ENCODE measurements at regions not wholly inside any gene's neighbourhood (a gene's known extent, or its start where the extent isn't known, plus 50 kb on each side); places are given as distances from the start of the nearest gene placed in this dataset.

DNA sequence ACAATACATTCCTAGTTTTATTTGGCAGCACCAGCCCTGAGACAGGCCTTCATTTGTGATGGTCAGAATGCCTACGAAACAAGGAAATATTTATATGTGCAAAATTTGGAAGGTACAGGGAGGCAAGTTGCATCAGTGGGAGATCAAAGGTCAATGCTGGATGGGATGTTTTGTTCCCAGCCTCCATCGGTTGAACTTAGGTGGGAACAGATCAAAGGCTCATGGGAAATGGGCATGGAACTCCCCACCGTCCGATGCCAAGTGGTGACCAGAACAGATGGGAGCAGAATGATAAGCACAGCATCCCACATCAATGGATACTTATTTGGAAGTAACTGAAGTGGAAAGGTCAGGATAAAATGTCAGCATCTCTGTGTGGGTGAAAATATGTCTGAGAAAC lies 177.7 kb upstream of the TNFAIP3 start:
- DNase-seq (ENCODE audit: low read depth) = no peak

DNA sequence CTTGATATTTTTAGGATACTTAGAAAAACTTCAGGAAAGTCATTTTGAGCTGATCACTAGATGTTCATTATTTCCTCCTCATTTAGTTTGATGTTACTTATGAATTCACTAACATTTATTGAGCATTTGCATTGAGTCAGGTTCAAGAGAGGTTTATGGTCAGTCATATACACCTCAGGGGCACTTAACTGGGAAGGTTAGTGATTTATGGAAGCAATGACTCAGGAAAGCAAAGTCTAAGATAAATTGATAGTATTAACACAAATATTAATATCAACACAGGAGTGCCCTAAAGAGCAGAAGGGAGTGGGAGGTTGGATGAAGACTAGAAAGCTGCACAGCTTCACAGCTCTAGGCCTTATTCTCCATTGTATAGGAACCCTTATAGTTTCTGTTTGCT lies 177.0 kb upstream of the TNFAIP3 start:
- DNase-seq (ENCODE audit: low read depth) = no peak

DNA sequence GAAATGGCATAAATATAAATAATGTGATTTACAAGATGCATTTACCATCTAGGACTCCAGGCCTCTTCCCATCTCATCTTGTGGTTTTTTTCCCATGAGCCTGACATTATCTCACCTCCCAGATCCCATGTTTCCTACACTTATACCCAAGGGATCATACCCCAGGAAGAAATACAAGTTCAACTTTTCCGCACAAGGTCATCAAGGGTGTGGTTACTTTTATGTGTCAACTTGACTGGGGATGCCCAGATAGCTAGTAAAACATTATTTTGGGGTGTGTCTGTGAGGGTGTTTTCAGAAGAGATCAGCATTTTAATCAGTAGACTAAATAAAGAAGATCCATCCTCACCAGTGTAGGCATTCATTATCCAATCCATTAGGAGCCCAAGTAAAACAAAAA lies 176.3 kb upstream of the TNFAIP3 start:
- no peak for DNase-seq (ENCODE audit: low read depth)

DNA sequence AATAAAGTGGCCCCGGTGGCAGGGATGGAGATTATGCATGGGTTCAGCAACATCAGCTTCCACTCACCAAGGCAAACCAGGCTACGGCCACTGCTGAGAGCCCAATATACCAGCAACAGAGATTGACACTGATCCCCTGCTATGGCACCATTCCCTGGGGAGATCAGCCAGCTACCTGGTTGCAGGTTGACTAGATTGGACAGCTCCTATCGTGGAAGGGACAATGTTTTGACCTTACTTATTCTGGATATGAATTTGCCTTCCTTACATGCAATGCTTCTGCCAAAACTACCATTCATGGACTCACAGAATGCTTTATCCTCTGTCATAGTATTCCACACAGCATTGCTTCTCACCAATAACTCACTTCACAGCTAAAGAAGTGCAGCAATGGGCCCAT lies 174.8 kb upstream of the TNFAIP3 start:
- no peak for DNase-seq (ENCODE audit: low read depth)

DNA sequence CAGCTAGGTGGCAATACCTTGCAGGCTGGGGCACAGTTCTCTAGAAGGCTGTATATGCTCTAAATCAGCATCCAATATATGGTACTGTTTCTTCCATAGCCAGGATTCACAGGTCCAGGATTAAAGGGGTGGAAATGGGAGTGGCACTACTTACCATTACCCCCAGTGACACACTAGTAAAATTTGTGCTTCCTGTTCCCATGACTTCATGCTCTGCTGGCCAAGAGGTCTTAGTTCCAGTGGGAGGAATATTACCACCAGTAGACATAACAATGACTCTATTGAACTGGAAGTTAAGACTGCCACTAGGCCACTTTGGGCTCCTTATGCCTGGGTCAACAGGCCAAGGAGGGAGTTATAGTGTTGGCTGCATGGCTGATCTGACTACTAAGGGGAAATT lies 174.3 kb upstream of the TNFAIP3 start:
- peak; percentile 88 for DNase-seq (ENCODE audit: low read depth)

DNA sequence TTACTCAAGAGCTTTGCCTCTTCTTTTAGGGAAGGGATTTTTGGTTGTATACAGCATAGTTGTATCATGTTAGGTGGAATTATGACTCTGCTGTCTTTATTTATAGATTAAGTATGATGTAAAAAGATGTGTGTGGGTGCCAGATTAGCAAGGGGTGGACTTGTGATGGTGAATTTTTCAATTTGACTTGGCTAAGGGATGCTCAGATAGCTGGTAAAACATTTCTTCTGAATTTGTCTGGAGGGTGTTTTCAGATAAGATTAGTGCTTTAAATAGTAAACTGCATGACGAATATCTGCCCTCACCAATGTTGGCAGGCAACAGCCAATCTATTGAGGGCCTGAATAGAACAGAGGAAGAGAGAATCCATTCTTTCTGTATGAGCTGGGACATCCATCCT lies 173.3 kb upstream of the TNFAIP3 start:
- DNase-seq (ENCODE audit: low read depth) = no peak

DNA sequence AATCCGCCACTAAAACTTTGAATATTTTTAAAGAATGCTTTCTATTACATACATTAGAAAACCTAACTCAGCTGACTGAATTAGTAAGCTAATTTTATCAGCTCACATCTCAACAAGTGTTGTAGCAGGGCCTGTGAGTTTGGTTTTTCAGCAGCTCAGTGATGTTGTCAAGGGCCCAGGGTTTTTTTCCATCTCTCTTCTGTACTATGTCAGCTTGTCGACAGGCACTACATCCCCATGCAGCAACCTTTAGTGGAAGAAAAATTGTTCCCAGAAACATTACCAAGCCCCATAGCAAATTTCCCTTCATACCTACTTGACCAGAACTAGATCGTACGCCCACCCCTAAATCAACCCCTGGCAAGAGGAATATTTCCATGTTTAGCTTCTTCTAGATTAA lies 170.3 kb upstream of the TNFAIP3 start:
- DNase-seq (ENCODE audit: low read depth) = no peak

DNA sequence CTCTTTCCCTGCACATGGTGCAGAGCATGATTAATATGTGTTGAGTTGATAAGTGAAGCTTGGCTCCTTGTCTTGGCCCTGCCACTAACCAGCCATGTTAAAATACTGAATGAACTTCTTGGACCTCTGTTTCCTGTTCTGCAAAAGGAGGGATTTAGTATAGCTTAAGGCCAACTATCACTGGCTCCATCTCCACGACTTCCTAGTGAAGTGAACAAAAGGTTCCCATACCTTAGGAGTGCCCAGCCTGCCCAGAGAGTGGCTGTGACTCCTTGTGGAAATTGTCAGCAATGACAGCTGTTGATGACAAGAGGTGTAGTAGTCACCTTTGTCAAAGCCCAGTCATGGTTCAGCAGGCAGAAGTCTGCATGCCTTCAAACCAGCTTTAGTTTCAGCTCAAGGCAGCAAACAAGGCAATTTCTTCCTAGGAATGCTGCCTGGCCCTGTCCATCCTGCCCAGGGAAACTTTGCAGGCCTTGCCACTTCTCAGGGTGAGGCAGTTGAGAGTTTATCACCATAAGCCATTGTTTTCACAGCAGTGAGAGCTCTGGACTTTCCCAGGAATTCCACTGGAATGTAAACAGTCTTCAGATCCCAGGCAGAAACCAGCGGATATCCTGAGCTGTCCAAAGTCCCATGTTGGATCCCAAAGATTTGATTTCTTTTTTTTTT lies 169.7 kb upstream of the TNFAIP3 start:
- DNase-seq (ENCODE audit: low read depth) = peak; percentile 82

DNA sequence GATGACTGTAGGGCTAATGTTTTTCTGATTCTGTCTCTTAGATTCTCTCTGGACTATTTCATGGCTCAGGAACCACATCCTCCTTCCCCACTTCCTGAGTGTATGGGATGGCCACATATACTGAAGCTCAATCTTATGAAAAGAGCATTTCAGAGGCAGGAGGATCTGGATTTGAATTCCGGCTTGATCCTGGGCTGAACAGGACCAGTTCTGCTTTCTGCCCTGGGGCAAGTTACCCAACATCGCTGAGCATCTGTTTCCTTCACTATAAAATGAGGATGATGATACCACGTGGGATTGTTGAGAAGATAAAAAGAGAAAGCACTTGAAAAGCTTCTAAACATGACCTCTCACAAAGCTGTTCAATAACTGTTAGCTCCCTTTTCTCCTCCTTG lies 168.4 kb upstream of the TNFAIP3 start:
- DNase-seq (ENCODE audit: low read depth) = peak; percentile 67

DNA sequence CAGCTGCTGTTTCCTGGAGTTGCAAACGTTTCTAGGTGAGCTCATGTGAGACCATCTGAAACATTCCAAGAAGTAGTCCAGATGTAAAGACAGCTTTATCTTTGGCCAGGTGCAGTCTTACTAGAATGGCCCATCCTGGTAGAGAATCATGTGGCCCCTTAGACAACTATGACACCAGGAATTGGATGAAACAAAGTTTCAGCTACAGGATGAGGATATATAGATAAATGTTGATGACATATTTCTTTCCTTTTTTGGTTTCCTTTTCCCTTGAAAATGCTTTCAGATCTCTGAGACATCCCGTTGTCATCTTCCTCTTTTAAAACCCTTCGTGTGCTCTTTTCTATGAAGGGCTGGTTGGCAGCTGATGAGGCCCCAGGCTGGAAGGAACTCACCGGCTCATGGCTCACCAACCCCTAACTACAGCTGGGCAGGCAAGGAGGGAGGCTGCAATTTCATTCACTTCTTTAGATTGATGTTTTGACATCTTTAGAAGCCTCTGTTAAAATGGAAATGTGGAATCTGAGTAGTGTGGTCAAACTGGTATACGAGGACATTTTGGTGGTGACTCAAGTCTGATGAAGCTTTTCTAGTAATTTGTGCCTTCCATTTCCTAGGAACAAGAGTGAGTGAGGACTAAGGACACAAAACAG lies 167.9 kb upstream of the TNFAIP3 start:
- peak; percentile 60 for DNase-seq (ENCODE audit: low read depth)

DNA sequence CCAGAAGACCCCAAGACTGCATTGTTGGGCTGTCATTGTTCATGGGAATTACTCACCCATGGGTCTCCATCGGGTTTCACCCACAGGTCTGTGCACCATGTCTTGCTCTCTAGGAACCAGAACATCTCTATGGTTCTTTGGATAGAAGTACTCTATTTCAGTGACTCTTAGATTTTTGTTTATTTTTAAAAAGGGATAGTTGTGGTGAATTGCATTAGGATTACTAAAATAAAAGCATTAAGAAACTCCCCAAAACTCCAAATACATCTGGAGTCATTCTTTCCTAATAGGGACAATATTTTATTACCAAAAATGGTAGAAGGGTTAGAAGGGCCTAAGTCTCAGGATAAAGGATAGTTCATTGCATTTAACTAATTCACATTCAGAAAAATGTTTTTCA lies 166.9 kb upstream of the TNFAIP3 start:
- no peak for DNase-seq (ENCODE audit: low read depth)

DNA sequence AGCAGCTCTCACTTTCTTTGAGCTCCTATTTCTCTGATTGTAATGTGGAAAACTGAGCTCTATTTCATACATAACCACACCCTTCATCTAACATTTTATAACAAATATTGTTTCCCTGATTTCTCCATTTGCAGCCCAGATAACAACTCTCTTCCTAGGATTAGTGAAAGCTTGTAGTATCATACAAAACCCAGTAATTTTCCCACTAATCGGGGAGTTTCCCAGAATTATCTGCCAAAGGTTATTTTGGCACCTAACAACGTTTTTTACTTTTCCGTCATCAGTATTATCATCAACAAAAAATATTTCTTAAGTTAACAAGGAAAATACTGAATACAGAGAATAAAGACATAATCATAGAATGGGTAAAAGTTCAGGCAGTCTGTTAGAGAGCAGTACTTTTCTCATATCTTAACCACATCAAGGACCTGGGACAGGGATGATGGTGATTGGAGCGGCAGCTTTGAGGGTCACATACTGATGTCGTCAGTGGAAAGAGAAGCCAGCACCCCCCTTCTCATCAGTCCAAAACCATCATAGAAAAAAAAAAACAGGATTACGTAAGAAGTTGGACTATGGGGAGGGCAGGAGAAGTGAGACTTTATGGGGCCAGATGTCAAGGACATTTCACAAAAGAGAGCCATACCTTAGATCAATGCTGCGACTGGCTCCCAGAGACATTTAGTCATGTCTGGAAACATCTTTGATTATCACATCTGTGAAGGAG lies 166.1 kb upstream of the TNFAIP3 start:
- no peak for DNase-seq (ENCODE audit: low read depth)

DNA sequence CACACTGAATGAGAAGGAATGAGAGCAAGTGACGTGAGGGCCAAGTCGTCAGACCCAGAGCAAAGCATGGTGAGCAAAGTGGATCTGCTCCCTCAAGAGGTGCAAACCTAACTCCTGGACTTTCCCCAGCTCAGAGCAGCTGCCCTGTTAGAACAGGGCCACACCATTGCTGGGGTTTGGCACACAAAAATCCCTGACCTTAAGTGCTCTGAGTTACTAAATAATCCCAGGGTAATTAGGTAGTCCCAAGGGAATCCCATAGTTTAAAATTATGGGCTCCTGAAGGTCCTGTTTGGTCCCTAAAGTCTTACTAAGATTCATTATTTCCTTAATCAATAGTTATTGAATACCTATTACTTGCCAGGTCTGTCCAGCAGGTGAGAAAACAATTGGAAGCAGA lies 165.1 kb upstream of the TNFAIP3 start:
- DNase-seq (ENCODE audit: low read depth) = no peak

DNA sequence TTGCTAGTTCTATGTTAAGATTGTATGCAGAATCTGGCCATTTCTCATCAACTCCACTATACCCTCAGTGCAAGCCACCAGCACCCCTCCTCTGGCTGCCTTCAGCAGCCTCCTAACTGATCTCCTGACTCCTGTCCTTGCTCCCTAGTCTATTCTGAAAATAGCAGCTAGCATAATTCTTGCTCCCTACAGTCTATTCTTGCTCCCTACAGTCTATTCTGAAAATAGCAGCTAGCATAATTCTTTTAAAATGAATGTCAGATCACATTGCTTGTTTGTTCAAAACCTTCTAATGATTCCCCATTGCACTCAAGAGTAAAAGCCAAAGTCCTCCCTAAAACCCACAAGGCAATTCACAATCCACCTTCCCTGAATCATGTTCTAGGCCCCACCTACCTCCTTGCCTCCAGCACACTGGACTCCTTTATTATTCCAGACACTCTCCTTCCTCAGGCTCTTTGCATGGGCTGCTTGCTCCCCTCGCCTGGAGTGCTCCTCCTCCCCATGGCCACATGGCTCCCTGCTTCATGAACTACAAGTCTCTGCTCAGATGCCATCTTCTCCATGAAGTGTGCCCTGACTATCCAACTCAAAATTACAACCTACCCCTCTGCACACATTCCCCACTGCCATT lies 164.2 kb upstream of the TNFAIP3 start:
- no peak for DNase-seq (ENCODE audit: low read depth)

DNA sequence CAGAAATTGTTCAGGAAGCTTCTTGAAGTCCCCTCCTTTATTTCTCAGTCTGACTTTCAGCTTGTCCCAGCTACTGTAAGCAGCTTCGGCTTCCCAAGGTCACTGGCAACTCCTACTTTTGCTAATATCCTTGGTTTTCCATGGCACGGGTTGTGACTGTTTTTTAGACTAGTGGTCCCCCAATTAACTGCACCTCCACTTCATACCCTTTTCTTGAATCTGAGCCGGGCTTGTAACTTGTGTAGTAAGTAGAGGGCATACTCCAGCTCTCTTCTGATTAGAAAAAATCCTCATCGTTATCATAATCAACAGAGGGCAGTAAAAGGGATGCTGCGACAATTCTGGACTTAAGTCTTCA lies 162.3 kb upstream of the TNFAIP3 start:
- no peak for DNase-seq (ENCODE audit: low read depth)

DNA sequence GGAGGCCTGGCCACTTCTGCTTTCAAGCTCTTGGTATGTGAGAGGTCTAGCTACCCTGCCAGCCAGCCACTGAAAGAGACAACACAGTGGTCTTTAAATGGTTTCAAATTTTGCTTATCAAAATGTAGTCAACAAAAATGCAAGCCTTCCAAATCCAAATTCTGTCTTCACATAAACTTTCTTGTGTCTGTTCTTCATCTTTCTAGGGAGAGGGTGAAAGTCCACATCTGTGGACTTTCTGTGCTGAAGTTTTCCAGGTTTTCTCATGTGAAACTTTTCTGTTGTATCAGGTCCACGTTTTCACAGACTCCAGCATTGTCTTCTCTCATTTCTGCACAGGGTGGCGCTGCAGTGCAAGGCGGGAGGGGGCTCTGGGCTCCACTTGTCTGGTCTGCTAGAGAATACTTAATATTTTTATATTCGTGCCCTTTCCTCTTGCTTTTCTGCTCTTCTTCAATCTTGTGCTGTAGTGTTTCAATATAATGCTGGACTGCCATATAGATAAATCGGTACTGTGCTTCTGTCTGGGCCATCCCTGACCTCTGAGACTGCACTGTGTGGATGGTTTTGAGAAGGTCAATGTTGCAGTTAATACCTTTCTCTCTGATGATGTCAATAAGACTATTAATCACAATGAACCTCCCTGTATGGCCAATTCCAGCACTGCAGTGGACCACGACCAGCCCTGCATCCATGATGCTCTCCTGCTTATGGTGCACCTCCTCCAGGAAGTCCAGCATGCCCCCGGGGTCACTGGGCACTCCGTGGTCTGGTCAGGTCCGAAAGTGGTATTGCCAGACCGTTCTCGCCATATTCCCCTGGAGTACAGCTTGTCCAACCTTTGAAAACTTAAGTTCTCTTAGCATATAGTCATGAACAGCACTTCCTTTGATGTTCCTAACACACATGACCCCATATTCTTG lies 161.6 kb upstream of the TNFAIP3 start:
- peak; percentile 62 for DNase-seq (ENCODE audit: low read depth)

DNA sequence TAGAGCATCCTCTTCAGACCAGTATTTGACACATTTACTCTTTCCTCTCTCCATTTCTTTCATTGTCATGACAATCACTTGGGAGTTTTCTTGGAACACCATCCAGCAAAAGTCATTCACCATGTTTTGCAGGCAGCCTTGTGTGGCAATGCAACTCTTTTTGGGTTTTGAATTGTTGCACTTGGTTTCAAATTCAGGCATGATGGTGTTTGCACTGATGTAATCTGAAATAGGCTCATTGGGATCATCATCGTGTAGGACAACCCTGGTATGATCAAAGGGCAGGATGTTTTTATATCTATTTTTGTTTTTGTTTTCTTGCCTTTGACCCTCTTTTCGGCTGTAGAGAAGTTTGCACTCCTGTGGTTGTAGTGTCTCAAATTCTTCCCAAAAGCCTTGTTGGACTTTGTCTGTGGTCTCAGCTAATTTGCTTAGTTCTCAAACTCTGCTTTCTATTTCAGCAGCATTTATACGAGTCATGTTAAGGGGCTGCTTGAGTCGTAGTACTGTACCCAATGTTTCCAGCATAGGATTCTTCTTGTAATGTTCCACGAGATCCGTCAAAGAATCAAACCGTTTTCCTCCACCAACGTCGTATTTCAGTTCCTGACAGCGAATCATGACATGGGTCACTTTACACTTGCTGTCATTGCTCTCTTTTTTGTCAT lies 160.8 kb upstream of the TNFAIP3 start:
- no peak for DNase-seq (ENCODE audit: low read depth)

DNA sequence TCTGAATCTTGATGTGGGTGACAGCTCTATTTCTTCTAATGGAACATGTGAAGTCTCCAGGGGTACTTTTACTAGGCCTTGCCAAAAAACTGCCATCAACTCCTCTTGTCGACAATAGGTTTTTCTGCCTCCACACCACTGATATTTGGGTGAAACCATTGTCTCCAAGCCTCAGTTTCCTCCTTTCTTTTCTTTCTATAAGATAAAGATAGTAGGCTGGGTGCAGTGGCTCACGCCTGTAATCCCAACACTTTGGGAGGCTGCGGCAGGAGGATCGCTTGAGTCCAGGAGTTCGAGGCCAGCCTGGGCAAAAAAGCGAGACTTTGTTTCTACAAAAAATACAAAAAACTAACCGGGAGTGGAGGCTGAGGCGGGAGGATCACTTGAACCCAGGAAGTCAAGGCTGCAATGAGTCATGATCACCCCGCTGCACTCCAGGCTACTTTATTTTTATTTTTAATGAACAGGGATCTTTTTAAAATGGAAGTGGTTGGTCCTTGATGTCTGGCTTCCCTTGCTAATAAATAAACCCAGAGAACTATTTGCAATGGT lies 159.9 kb upstream of the TNFAIP3 start:
- no peak for DNase-seq (ENCODE audit: low read depth)

DNA sequence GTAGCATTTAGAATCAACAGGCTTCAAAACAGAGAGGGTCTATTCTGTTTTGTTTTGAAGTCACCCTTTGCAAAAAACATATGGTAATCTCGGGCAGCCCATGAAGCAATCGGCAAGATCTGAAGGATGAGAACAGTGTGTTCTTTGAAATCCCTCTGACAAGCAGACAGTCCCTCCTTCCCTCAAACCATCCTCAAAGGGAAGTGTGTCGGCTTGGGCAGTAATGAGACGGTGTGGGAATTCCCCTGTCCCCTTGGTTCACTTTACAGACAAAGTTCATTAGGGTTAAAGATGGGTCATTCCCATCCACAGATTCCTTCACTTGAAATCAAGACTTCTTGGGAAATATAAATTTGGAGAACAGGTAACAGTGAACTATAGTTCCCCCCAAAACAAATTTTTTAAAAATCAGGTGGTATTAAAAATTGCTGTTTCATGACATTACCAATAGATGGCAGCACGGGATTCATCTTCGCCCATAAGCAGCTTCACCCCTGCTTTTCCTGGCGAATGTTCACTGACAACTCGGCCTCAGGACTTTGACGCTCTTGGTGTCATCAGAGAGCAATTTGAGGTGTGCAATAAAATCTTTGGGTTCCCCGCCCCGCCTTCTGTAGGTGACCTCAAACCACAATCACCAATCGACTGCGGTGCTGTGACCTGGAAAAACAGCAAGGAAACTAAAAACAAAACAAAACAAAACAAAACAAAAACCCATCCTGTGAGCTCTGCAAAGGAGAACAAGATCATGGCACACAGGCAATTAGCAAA lies 159.3 kb upstream of the TNFAIP3 start:
- DNase-seq (ENCODE audit: low read depth) = peak; percentile 72

DNA sequence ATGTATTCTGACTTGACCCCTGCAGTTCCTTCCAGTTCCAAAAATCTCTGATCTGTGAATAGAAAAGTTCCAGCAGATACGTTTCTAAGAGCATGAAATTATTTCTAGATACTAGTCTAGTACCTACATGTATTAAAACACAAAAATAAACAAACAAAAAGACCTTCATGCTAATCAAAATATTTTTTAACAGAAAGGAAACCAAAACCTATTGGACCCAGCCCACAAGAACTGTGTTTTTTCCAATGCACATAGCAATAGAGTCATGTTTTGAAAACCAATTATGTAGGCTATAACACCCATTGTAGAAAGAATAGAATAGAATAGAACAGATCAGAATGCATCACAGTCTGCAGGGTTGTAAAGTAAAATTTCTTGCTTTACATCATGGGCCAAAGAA lies 158.6 kb upstream of the TNFAIP3 start:
- DNase-seq (ENCODE audit: low read depth) = no peak

Measured in HT1080 (cell line).